Esophagus muscularis mucosa (tissue), 4 donors: ENCODE measurements at regions not wholly inside any gene's neighbourhood (a gene's known extent, or its start where the extent isn't known, plus 50 kb on each side); places are given as distances from the start of the nearest gene placed in this dataset.

ENCODE experiments used
- DNase-seq: peaks from one replicate; pipeline ENCODE4 v3.0.0-alpha.2; 2017; ENCODE audit errors: extremely low spot score
- H3K27ac ChIP-seq, 4 donors: fragments of 200-600 bp; sonication (generic); replicated peaks in 1 of 4; 1 replicate in 3 of 4; 2 replicates in 1 of 4; pipeline ENCODE4 v1.5.1; 2016 to 2019; ENCODE audit warnings: mild to moderate bottlenecking in 1 of 4
- H3K27me3 ChIP-seq, 4 donors: fragments of 200-600 bp; sonication (generic); one replicate each; pipeline versions ENCODE4 v1.5.1 to v1.6.0; 2016 to 2019
- H3K36me3 ChIP-seq, 4 donors: fragments of 200-600 bp; sonication (generic); one replicate each; pipeline ENCODE4 v1.5.1; 2016 to 2019
- H3K4me1 ChIP-seq, 4 donors: fragments of 200-600 bp; sonication (generic); one replicate each; pipeline ENCODE4 v1.5.1; 2016 to 2019
- H3K4me3 ChIP-seq, 4 donors: fragments of 200-600 bp; sonication (generic); 1 replicate in 2 of 4; 2 replicates in 2 of 4; pipeline ENCODE4 v1.5.1; 2016 to 2019; ENCODE audit warnings: mild to moderate bottlenecking in 4 of 4, moderate library complexity in 1 of 4
- H3K9me3 ChIP-seq, 4 donors: fragments of 200-600 bp; sonication (generic); 1 replicate in 3 of 4; 2 replicates in 1 of 4; pipeline ENCODE4 v1.5.1; 2016 to 2019
- CTCF ChIP-seq, 3 experiments: fragments of 200-600 bp in 2 of 3; fragments of 450-650 bp in 1 of 3; sonication (generic) in 2 of 3; IDR thresholded peaks; one replicate each; pipeline ENCODE4 v1.5.1; 2017 to 2019; ENCODE audit warnings: antibody characterized with exemption in 3 of 3, mild to moderate bottlenecking in 2 of 3, moderate library complexity in 1 of 3
- EP300 ChIP-seq: sonication (generic); formaldehyde crosslinking; IDR thresholded peaks from one replicate; pipeline ENCODE4 v1.6.1; 2017; ENCODE audit warnings: antibody characterized with exemption
- POLR2A ChIP-seq: fragments of 450-650 bp; IDR thresholded peaks from one replicate; pipeline ENCODE4 v1.6.1; 2017; ENCODE audit warnings: antibody characterized with exemption, moderate library complexity, mild to moderate bottlenecking, low read depth
- POLR2AphosphoS5 ChIP-seq, 2 donors: sonication (generic); formaldehyde crosslinking; IDR thresholded peaks; one replicate each; pipeline ENCODE4 v1.6.1; 2017; ENCODE audit warnings: antibody characterized with exemption in 2 of 2
- WGBS: methylation state at CpG from one replicate; pipeline ENCODE4 v1.1.5; 2018; 5-methylcytosine and 5-hydroxymethylcytosine counted together
- intact Hi-C: fragments of 100-400 bp; cut with DNase I; formaldehyde crosslinking; loops from one replicate; pipeline ENCODE4 v1.15.1; 2023

GRCh38 chr13:90352763-90353162 is 994.7 kb upstream of the MIR17HG start:
- Histone ChIP-seq H3K27ac (no peak overlapping the region), H3K27me3 (no peaks in the 10 kb centered on the region), H3K4me3 (no peak overlapping the region), H3K4me1 (no peaks in the 10 kb centered on the region), H3K36me3 (no peaks in the 10 kb centered on the region), H3K9me3 (no peaks in the 10 kb centered on the region)
- no peak for DNase-seq
- TF ChIP-seq CTCF (IDR thresholded peaks at IDR 0.05) (no peak), EP300 (no peak), POLR2A (no peak), POLR2AphosphoS5 (IDR thresholded peaks at IDR 0.05) (no peak)
- intact Hi-C loops: no loop called here
- 81% methylated on average over 1 of the region's 1 CpG for WGBS

GRCh38 chr13:90355162-90355751 is 992.2 kb upstream of the MIR17HG start:
- Histone ChIP-seq H3K27me3 (no peaks in the 10 kb centered on the region), H3K27ac (no peak overlapping the region), H3K4me1 (no peaks in the 10 kb centered on the region), H3K36me3 (no peaks in the 10 kb centered on the region), H3K9me3 (no peaks in the 10 kb centered on the region), H3K4me3 (no peak overlapping the region)
- DNase-seq: no peak
- intact Hi-C loops: no loop called here
- TF ChIP-seq POLR2AphosphoS5 (IDR thresholded peaks at IDR 0.05): no peak
- TF ChIP-seq EP300: no peak
- TF ChIP-seq POLR2A: no peak
- no peak for TF ChIP-seq CTCF (IDR thresholded peaks at IDR 0.05)
- 75% methylated on average over 1 of the region's 1 CpG for WGBS

- Histone ChIP-seq H3K27me3 (no peaks in the 10 kb centered on the region), H3K9me3 (no peaks in the 10 kb centered on the region), H3K4me1 (no peaks in the 10 kb centered on the region), H3K27ac (no peak overlapping the region), H3K4me3 (no peak overlapping the region), H3K36me3 (no peaks in the 10 kb centered on the region)
- TF ChIP-seq EP300 (no peak), POLR2AphosphoS5 (IDR thresholded peaks at IDR 0.05) (no peak), POLR2A (no peak), CTCF (IDR thresholded peaks at IDR 0.05) (no peak)
- DNase-seq: no peak
- intact Hi-C loops: no loop called here
- 75% methylated on average over 1 of the region's 1 CpG for WGBS
These were observed 986.7 kb upstream of the MIR17HG start for GRCh38 chr13:90360785-90361184.

GRCh38 chr13:90362707-90363106 is 984.8 kb upstream of the MIR17HG start:
- no peak for TF ChIP-seq CTCF (IDR thresholded peaks at IDR 0.05)
- TF ChIP-seq POLR2AphosphoS5 (IDR thresholded peaks at IDR 0.05): no peak
- TF ChIP-seq POLR2A: no peak
- TF ChIP-seq EP300: no peak
- Histone ChIP-seq H3K4me3 (no peak overlapping the region), H3K27me3 (no peaks in the 10 kb centered on the region), H3K4me1 (no peaks in the 10 kb centered on the region), H3K27ac (no peak overlapping the region), H3K9me3 (no peaks in the 10 kb centered on the region), H3K36me3 (no peaks in the 10 kb centered on the region)
- intact Hi-C loops: no loop called here
- DNase-seq: no peak
- 59% methylated on average over 1 of the region's 1 CpG for WGBS

GRCh38 chr13:90365130-90365529 is 982.4 kb upstream of the MIR17HG start:
- Histone ChIP-seq H3K9me3 (no peaks in the 10 kb centered on the region), H3K27me3 (no peaks in the 10 kb centered on the region), H3K4me3 (no peak overlapping the region), H3K4me1 (no peaks in the 10 kb centered on the region), H3K27ac (no peak overlapping the region), H3K36me3 (no peaks in the 10 kb centered on the region)
- 78% methylated on average over 1 of the region's 1 CpG for WGBS
- intact Hi-C loops: no loop called here
- no peak for TF ChIP-seq POLR2AphosphoS5 (IDR thresholded peaks at IDR 0.05)
- no peak for TF ChIP-seq POLR2A
- no peak for TF ChIP-seq EP300
- TF ChIP-seq CTCF (IDR thresholded peaks at IDR 0.05): no peak
- DNase-seq: no peak
